Progenitor cell of endocrine pancreas (in vitro differentiated cells): ENCODE measurements at regions not wholly inside any gene's neighbourhood (a gene's known extent, or its start where the extent isn't known, plus 50 kb on each side); places are given as distances from the start of the nearest gene placed in this dataset.
"Not testable (repeated sequence)": the region's sequence is repeated elsewhere in the genome, so short reads cannot be mapped to it uniquely, and the experiment has no call there.

Source experiments
- DNase-seq: peaks from one replicate; pipeline ENCODE4 v3.0.0; 2021; ENCODE audit warnings: low spot score; ENCODE audit not compliant: unreplicated experiment
- H3K27ac Mint-ChIP-seq: 2 replicates; pipeline ENCODE4 v1.8.0; 2021; ENCODE audit warnings: mild to moderate bottlenecking, moderate library complexity, mixed read lengths
- H3K27me3 Mint-ChIP-seq: 2 replicates; pipeline ENCODE4 v1.8.0; 2021; ENCODE audit warnings: mixed read lengths
- H3K36me3 Mint-ChIP-seq: 2 replicates; pipeline ENCODE4 v1.8.0; 2022; ENCODE audit warnings: mixed read lengths; ENCODE audit not compliant: insufficient read depth
- H3K4me1 Mint-ChIP-seq: 2 replicates; pipeline ENCODE4 v1.8.0; 2021; ENCODE audit warnings: low read depth, mixed read lengths
- H3K4me3 Mint-ChIP-seq: 2 replicates; pipeline ENCODE4 v1.8.0; 2021; ENCODE audit warnings: low read depth, mild to moderate bottlenecking, moderate library complexity, mixed read lengths
- H3K9me3 Mint-ChIP-seq: 2 replicates; pipeline ENCODE4 v1.8.0; 2021; ENCODE audit warnings: low read depth, mixed read lengths
- TF ChIP-seq, protein P1 (sequence below): fragments of 200-600 bp; sonication (generic); IDR thresholded peaks from one replicate; pipeline ENCODE4 v1.5.0; 2021; ENCODE audit warnings: antibody characterized with exemption, mild to moderate bottlenecking; ENCODE audit not compliant: unreplicated experiment

DNA sequence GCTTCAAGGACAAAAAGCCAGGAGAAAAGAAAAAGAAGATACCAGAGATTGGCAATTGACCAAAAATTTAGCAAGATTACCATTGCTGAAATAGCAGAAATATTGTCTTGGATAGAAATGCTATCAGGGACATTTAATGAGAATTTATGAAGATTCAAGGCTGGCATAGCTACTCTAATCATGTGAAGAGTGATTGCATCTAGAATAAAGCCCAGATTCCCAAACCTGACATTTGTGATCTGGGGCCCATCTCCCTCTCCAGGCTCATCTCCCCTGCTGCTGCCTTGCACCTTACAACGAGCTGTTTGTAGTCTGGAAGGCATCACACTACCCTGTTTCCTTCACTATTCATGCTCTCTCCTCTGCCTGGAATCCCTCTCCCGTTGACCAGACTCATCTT is 114.5 kb downstream of the C9orf152 start:
- no peaks in the 10 kb centered on the region for H3K9me3 Mint-ChIP-seq
- DNase-seq = no peak
- H3K27me3 Mint-ChIP-seq = peaks cover 13% of the 10 kb centered on the region
- TF ChIP-seq, protein P1, sequence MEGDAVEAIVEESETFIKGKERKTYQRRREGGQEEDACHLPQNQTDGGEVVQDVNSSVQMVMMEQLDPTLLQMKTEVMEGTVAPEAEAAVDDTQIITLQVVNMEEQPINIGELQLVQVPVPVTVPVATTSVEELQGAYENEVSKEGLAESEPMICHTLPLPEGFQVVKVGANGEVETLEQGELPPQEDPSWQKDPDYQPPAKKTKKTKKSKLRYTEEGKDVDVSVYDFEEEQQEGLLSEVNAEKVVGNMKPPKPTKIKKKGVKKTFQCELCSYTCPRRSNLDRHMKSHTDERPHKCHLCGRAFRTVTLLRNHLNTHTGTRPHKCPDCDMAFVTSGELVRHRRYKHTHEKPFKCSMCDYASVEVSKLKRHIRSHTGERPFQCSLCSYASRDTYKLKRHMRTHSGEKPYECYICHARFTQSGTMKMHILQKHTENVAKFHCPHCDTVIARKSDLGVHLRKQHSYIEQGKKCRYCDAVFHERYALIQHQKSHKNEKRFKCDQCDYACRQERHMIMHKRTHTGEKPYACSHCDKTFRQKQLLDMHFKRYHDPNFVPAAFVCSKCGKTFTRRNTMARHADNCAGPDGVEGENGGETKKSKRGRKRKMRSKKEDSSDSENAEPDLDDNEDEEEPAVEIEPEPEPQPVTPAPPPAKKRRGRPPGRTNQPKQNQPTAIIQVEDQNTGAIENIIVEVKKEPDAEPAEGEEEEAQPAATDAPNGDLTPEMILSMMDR = no peak
- no peak overlapping the region for H3K4me3 Mint-ChIP-seq
- no peaks in the 10 kb centered on the region for H3K36me3 Mint-ChIP-seq
- H3K4me1 Mint-ChIP-seq = peaks cover 19% of the 10 kb centered on the region
- no peak overlapping the region for H3K27ac Mint-ChIP-seq

DNA sequence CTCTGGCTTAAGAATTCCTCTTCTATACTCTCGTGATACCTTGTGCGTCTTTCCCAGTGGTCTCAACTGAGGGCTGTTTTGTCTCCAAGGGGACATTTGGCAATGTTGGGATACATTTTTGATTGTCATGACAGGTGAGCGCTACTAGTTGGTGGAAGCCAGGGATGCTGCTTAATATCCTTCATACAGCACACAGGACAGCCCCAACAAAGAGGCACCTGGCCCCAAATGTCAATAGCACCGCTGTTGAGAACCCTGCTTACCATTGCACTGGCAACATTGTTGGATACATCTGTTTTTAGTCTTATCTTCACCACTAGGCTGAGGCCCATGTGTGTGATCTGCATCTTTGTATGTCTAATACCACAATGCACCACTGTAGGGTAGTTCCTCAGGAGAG is 114.1 kb downstream of the C9orf152 start:
- Mint-ChIP-seq H3K4me3 (no peak overlapping the region), H3K36me3 (no peaks in the 10 kb centered on the region), H3K27ac (no peak overlapping the region), H3K27me3 (peaks cover 13% of the 10 kb centered on the region), H3K4me1 (peaks cover 19% of the 10 kb centered on the region), H3K9me3 (no peaks in the 10 kb centered on the region)
- no peak for DNase-seq
- TF ChIP-seq, protein P1 = no peak

DNA sequence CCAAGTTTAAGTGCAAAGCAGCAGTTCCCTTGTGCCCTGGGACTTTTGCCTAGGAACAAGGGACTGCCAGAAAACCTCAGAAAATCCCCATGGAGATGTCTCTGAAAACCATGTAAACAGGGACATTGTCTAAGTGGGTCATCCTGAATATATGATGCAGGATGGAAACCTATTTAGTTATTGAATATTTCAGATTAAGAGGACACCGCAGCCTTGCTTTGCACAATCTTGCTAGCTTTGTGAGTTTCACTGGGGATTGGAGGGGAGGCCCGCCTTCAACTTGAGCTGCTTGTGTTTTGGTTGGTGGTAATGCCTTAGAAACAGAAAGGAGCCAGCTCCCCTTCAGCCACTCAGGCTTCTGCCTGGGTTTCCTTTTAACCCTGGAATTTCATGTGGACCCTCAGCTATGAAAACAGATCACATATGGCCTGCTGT is 112.8 kb downstream of the C9orf152 start:
- TF ChIP-seq, protein P1 = no peak
- no peak overlapping the region for H3K27ac Mint-ChIP-seq
- peaks cover 7% of the 10 kb centered on the region for H3K4me1 Mint-ChIP-seq
- no peak for DNase-seq
- H3K4me3 Mint-ChIP-seq = no peak overlapping the region
- no peaks in the 10 kb centered on the region for H3K9me3 Mint-ChIP-seq
- H3K36me3 Mint-ChIP-seq = no peaks in the 10 kb centered on the region
- peaks cover 13% of the 10 kb centered on the region for H3K27me3 Mint-ChIP-seq

DNA sequence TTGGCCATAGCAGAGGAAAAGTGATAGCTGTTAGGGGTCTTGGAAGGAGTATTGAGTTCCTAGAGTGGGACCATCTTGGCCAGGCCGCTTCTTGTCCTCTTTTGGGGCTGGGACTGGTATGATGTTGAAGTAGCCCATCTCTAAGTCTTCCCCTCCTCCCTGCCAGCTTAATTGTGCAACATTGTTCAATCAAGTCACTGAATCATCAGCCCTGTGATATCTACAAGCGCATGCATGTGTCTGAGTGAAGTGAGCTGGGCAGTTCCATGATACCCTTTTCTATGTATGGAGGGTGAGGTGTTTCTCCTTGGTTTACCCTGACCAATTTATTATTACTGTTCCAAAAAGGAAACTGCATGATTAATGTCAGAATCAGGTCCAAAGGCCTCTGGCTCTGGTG is 112.2 kb downstream of the C9orf152 start:
- DNase-seq = no peak
- Mint-ChIP-seq H3K27me3 (peaks cover 16% of the 10 kb centered on the region), H3K4me3 (no peak overlapping the region), H3K36me3 (no peaks in the 10 kb centered on the region), H3K4me1 (peaks cover 4% of the 10 kb centered on the region), H3K9me3 (no peaks in the 10 kb centered on the region), H3K27ac (no peak overlapping the region)
- TF ChIP-seq, protein P1 = no peak

DNA sequence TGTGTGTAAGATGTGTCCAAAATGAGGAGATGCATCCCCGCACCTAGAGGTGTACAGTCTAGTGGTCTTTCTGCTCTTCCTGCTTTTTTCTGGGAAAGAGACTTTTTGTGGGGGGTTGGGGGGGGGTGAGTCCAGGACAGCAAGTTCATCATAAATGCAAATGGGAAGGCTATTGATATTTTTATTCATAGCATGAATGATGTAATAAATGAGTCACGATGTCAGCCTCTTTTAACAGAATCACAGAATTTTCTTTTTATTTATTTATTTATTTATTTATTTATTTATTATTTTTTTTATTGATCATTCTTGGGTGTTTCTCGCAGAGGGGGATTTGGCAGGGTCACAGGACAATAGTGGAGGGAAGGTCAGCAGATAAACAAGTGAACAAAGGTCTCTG is 111.3 kb downstream of the C9orf152 start:
- not testable (repeated sequence) for H3K4me1 Mint-ChIP-seq, DNase-seq, H3K4me3 Mint-ChIP-seq, H3K27ac Mint-ChIP-seq, H3K36me3 Mint-ChIP-seq, H3K9me3 Mint-ChIP-seq
- peaks cover 12% of the 10 kb centered on the region for H3K27me3 Mint-ChIP-seq

DNA sequence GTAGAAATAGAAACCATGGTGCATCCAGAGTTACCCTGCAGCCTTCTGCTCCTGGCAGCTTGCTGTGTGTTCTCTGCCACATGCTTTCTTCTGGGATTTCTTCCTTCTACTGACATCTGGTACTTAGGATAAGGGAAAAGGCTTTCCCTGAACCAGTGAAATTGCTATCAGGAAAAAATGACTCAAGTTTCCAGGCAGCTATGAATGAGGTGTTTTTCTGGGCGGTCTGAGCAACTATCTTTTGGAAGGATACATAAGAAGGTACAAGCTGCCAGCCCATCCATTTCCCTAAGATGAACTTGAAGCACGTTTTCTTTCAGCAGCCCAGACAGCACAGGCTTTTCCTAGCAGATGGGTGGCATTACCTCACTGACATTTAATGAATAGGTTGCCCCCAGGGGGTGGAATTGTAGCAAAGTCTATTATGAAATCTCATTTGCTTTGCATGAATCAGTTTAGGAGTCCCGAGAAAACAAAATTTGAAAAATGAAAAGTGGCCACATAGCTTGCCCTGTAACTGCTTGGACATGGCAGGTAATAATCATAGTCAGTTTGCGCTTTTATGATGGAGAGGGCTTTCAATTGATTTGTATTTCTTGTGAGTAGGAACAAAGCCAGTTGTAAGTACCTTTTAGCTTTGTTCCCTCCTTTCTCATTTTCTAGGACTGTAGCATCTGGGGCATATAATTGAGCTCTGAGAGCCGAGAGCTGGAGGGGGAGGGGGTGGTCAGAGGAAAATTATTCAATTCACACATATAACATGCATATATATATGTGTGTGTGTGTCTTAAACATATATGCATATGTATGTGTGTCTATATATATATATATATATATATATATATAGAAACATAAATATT is 108.5 kb downstream of the C9orf152 start:
- Mint-ChIP-seq H3K27ac (no peak overlapping the region), H3K27me3 (peaks cover 3% of the 10 kb centered on the region), H3K4me1 (no peaks in the 10 kb centered on the region), H3K9me3 (no peaks in the 10 kb centered on the region), H3K36me3 (no peaks in the 10 kb centered on the region), H3K4me3 (no peak overlapping the region)
- no peak for DNase-seq
- TF ChIP-seq, protein P1 = no peak
